HG02763 (cell line): ENCODE measurements at regions not wholly inside any gene's neighbourhood (a gene's known extent, or its start where the extent isn't known, plus 50 kb on each side); places are given as distances from the start of the nearest gene placed in this dataset.

Source experiments
- ATAC-seq: cut with Tn5 transposase; IDR thresholded peaks from one replicate; pipeline ENCODE4 v1.9.1; 2021; ENCODE audit warnings: mild to moderate bottlenecking, moderate library complexity; ENCODE audit not compliant: unreplicated experiment

- no peak for ATAC-seq
Observed at GRCh38 chr5:124692950-124693349, 53.5 kb downstream of the ZNF608 start.

GRCh38 chr5:124692324-124692723 is 54.1 kb downstream of the ZNF608 start:
- no peak for ATAC-seq

DNA sequence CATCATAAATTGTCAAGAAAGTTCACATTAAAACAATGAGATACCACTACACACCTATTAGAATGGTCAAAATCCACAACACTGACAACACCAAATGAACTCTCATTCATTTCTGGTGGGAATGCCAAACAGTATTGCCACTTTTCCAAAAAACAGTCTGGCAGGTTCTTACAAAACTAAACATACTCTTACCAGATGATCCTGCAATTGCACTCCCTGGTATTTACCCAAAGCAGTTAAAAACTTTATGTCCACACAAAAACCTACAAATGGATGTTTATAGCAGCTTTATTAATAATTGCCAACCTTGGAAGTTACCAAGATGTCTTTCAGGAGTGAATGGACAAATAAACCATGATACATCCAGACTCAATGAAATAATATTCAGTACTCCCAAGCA is 56.8 kb downstream of the ZNF608 start:
- ATAC-seq, result no peak

GRCh38 chr5:124686239-124687004 is 60.0 kb downstream of the ZNF608 start:
- no peak for ATAC-seq

GRCh38 chr5:124685404-124685930 is 61.0 kb downstream of the ZNF608 start:
- no peak for ATAC-seq

GRCh38 chr5:124683917-124684555 is 62.4 kb downstream of the ZNF608 start:
- no peak for ATAC-seq

GRCh38 chr5:124679578-124680199 is 66.8 kb downstream of the ZNF608 start:
- ATAC-seq, result no peak

DNA sequence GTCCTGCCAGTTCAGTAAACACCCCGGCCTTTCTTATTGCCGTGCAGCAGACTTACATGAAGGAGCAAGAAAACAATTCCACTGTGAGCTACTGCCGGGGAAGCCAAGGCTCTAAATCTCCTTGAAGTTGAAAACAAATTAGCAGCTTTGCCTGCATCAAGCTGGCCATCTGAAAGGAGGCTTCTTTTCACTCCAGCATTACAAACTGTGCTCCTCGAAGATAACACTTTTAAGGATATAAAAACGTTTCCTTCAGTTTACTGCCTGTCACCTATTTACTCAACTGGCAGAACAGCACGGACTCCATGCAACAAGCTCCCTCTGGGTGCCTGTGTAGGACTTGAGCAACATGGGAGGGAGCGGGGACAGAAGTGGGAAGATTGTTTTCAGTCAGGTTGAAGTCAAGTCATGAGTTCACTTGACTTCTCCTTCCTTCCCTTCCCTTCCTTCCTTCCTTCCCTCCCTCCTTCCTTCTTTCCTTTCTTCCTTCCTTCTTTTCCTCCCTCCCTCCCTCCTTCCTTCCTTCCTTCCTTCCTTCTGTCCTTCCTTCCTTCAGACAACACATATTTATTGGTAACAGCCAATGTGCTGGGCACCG is 67.4 kb downstream of the ZNF608 start:
- ATAC-seq, result no peak

- ATAC-seq, result no peak
Observed at GRCh38 chr5:124678468-124678867, 68.0 kb downstream of the ZNF608 start.

- no peak for ATAC-seq
Observed at GRCh38 chr5:124677374-124678351, 68.8 kb downstream of the ZNF608 start.

DNA sequence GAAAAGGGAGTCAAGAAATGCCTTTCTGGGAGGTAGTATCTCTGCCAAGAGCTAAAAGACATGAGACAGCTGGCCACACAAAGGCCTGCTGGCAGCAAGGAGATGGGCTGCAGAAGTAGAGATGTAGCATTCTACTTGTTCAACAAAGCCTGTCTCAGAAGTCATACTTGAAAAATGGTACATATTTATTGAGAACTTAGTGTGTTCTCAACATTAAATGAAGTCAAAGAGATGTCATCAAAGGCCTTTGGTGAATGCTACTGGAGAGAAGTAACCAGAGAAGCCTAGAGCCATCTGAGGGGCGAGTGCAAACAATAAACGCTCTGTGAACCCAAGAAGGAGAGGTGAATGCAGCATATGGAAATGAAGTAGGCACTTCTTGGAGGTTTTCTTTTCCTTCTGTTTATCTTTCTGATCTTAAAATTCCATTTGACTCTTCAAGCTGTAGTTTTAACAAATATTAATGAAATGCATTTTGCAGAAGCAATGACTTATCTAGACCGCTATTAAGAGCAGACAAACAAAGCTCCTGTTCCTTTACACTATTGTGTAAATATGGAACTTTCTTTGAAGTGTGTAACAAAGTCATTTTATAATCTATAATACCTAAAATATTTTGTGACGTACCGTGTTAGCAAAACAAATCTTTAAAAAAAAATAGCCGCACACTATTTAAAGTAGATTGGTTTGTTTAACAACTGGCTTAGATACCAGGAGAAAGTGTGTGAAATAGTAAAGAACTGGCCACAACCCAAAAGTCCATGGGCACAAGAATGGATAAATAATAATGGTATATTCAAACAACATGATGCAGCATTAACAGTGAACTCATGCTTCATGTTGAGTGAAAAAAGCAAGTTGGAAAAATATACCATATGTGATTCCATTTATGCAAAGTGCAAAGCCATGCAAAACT is 70.2 kb downstream of the ZNF608 start:
- no peak for ATAC-seq

- no peak for ATAC-seq
Observed at GRCh38 chr5:124671193-124671592, 75.2 kb downstream of the ZNF608 start.

DNA sequence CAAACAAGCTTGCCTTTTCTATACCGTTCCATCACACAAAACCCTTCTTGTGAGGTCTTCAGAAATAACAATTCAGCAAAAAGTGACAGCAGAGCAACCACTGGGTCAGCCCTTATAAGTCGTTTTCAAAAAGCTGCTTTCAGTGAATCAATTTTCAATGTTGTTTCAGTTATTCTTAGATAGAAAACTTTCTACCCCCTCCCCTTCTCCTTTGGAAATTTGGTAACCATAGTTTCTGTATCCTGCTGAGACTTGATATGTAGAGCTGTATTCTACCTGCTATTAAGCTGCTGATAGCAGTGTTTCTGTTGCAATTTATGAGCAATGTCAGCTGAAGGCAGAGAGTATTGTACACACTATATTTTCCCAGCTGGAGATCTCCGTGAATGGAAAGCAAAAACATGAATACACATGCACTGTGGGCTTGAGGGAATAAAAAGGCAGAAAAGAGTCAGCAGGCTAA is 75.7 kb downstream of the ZNF608 start:
- no peak for ATAC-seq

DNA sequence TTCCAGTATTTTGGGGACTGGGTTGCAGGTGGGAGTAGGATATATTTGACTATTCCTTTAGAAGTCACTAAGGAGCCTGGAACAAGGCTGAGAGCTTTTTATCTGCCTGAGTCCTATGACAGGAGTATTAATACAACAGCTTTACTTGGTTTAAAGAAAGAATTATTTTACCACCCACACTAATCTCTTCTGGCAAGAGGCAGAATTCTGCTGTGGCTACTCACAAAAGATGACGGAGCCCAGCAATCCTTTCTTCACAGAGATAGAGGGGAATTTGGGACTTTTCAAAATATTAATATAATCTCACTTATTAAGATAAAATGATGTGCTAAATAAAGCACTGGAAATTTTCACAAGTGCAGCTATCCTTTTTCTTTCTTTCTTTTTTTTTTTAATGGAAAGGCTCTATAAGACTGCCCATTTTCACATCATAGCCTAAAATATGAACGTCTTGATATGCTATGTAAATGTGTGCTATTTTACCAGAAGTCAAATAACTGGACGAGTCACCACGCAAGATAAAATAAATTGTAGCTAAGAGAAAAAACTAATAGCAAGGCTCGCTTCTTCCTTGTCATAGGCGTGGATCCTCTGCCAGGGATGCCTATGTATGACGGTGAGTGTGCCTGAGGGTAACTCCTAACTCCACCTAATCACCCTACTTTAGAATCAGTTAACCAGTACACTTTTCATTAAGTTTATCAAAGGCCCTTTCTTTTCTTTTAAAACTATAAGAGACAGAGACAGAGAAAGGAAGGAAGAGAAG is 76.3 kb downstream of the ZNF608 start:
- ATAC-seq, result no peak

GRCh38 chr5:124669300-124669648 is 77.2 kb downstream of the ZNF608 start:
- ATAC-seq, result no peak

- no peak for ATAC-seq
Observed at GRCh38 chr5:124668353-124669299, 77.8 kb downstream of the ZNF608 start.

- no peak for ATAC-seq
Observed at GRCh38 chr5:124665625-124666024, 80.8 kb downstream of the ZNF608 start.
